K562 (cell line): ENCODE measurements at regions not wholly inside any gene's neighbourhood (a gene's known extent, or its start where the extent isn't known, plus 50 kb on each side); places are given as distances from the start of the nearest gene placed in this dataset.

Experiments used
- ATAC-seq: fragments of 200-7000 bp; cut with Tn5 transposase; 3 replicates; pipeline ENCODE4 v1.9.1; 2020; ENCODE audit warnings: moderate library complexity
- BruUV-seq: library from RNA; stranded (reverse); fragments of 400-500 nt; replicated peaks from 2 replicates; lab custom pipeline; 2021; lab: Mats Ljungman, UMichigan
- CTCF ChIA-PET: fragments of 300-600 bp; formaldehyde crosslinking; extraction: SDS; loops from one replicate; lab custom pipeline; 2021; ENCODE audit warnings: low intra/inter-chr PET ratio; lab: Yijun Ruan, JAX
- POLR2A ChIA-PET: fragments of 300-600, 350-650 bp; sonication (Branson Sonifier 250); formaldehyde crosslinking; extraction: SDS; loops from one replicate; lab custom pipeline; 2021; ENCODE audit warnings: antibody characterized with exemption, inconsistent platforms; lab: Yijun Ruan, JAX
- DNase-seq, 4 experiments: peaks; one replicate each; pipeline versions ENCODE4 v3.0.0 to v3.0.0-alpha.2; 2011 to 2018; ENCODE audit warnings: low spot score in 3 of 4, mixed read lengths in 3 of 4; ENCODE audit errors: extremely low read depth in 1 of 4
- FAIRE-seq: peaks from 2 replicates; lab custom pipeline; 2011; peaks lifted over from hg19 to GRCh38; lab: Jason Lieb, UNC
- H2AFZ ChIP-seq: 2 replicates; pipeline ENCODE4 v1.6.0; 2011; ENCODE audit warnings: low read depth, low read length, control low read depth, inconsistent platforms
- H3K27ac ChIP-seq: fragments of 200-600 bp; 3 replicates; pipeline ENCODE4 v1.8.0; 2011; ENCODE audit warnings: low read depth, mild to moderate bottlenecking, control low read depth, inconsistent platforms, low read length, moderate library complexity, mixed read lengths; ENCODE audit errors: extremely low read depth
- H3K27me3 ChIP-seq, 2 experiments: fragments of 300-600 bp in 1 of 2; 2 replicates in 1 of 2; 3 replicates in 1 of 2; pipeline versions ENCODE4 v1.6.0 to v1.8.0; 2011; ENCODE audit warnings: inconsistent platforms in 2 of 2, low read length in 2 of 2, mild to moderate bottlenecking in 1 of 2, mixed read lengths in 1 of 2, moderate library complexity in 1 of 2; ENCODE audit not compliant: control insufficient read depth in 2 of 2, insufficient read depth in 2 of 2
- H3K36me3 ChIP-seq: fragments of 300-600 bp; 3 replicates; pipeline ENCODE4 v1.8.0; 2011; ENCODE audit warnings: mild to moderate bottlenecking, low read length, inconsistent platforms; ENCODE audit not compliant: control insufficient read depth, insufficient read depth
- H3K4me1 ChIP-seq, 2 experiments: fragments of 200-600 bp in 1 of 2; replicated peaks in 1 of 2; 2 replicates in 1 of 2; 3 replicates in 1 of 2; pipeline versions ENCODE4 v1.5.1 to v1.8.0; 2011; ENCODE audit warnings: inconsistent platforms in 2 of 2, low read length in 2 of 2, mild to moderate bottlenecking in 1 of 2, mixed read lengths in 1 of 2, moderate library complexity in 1 of 2; ENCODE audit not compliant: control insufficient read depth in 2 of 2, insufficient read depth in 2 of 2
- H3K4me2 ChIP-seq: 2 replicates; pipeline ENCODE4 v1.6.1; 2011; ENCODE audit warnings: low read length, control low read depth, inconsistent platforms, mixed read lengths; ENCODE audit not compliant: insufficient read depth
- H3K4me3 ChIP-seq: fragments of 200-600 bp; sonication (generic), shearing (Covaris generic); 2 replicates; pipeline ENCODE4 v1.5.1; 2016; ENCODE audit warnings: control low read depth, inconsistent platforms
- H3K79me2 ChIP-seq: fragments of 200-600 bp; 3 replicates; pipeline ENCODE4 v1.8.0; 2011; ENCODE audit warnings: low read length, inconsistent platforms; ENCODE audit not compliant: control insufficient read depth, insufficient read depth
- H3K9ac ChIP-seq, 2 experiments: 2 replicates each; pipeline versions ENCODE4 v1.6.0 to v1.6.1; 2011; ENCODE audit warnings: low read depth in 2 of 2, low read length in 2 of 2, control low read depth in 1 of 2, inconsistent platforms in 1 of 2, mild to moderate bottlenecking in 1 of 2, mixed read lengths in 1 of 2; ENCODE audit not compliant: insufficient read depth in 1 of 2
- H3K9me1 ChIP-seq: one replicate; pipeline ENCODE4 v1.6.0; 2011; ENCODE audit warnings: inconsistent platforms, mild to moderate bottlenecking, low read length, moderate library complexity; ENCODE audit not compliant: control insufficient read depth, insufficient read depth
- H3K9me3 ChIP-seq: replicated peaks from 2 replicates; pipeline ENCODE4 v1.5.1; 2011; ENCODE audit warnings: low read depth, low read length, inconsistent platforms; ENCODE audit not compliant: control insufficient read depth, insufficient read depth
- H4K20me1 ChIP-seq: replicated peaks from 2 replicates; pipeline ENCODE4 v1.6.1; 2011; ENCODE audit warnings: low read length, inconsistent platforms, mixed read lengths; ENCODE audit not compliant: control insufficient read depth, insufficient read depth
- KLF13 ChIP-seq: fragments of 450-650 bp; IDR thresholded peaks from 2 replicates; pipeline ENCODE4 v1.6.1; 2016; ENCODE audit warnings: missing genetic modification characterization, low read depth, mild to moderate bottlenecking, missing compliant biosample characterization, moderate library complexity, borderline replicate concordance
- LARP7 ChIP-seq: fragments of 450-650 bp; IDR thresholded peaks from 2 replicates; pipeline ENCODE4 v1.6.1; 2016
- MAFF ChIP-seq: IDR thresholded peaks from 2 replicates; pipeline ENCODE4 v1.6.1; 2012; ENCODE audit warnings: low read length, improper control_type of control experiment
- MEF2D ChIP-seq: conservative IDR thresholded peaks from 2 replicates; pipeline ENCODE4 v1.6.1; 2016; ENCODE audit warnings: low read depth, missing genetic modification characterization, missing compliant biosample characterization
- NFATC3 ChIP-seq: fragments of 450-650 bp; IDR thresholded peaks from 2 replicates; pipeline ENCODE4 v1.6.1; 2017; ENCODE audit warnings: mild to moderate bottlenecking
- RBM15 ChIP-seq: fragments of 200-400 bp; formaldehyde crosslinking; IDR thresholded peaks from 2 replicates; pipeline ENCODE4 v1.6.1; 2018; ENCODE audit warnings: mild to moderate bottlenecking, low read length, moderate library complexity; ENCODE audit not compliant: insufficient read depth
- RNF2 ChIP-seq: sonication (generic); IDR thresholded peaks from 2 replicates; pipeline ENCODE4 v1.6.1; 2016
- SETDB1 ChIP-seq: IDR thresholded peaks from one replicate; pipeline ENCODE4 v1.6.1; 2012; ENCODE audit warnings: low read length, control low read depth, inconsistent platforms
- ZBTB17 ChIP-seq: fragments of 450-650 bp; formaldehyde crosslinking; IDR thresholded peaks from 2 replicates; pipeline ENCODE4 v1.4.0; 2020; ENCODE audit warnings: mild to moderate bottlenecking
- ZNF232 ChIP-seq: sonication (generic); formaldehyde crosslinking; IDR thresholded peaks from 2 replicates; pipeline ENCODE4 v1.8.0; 2022; ENCODE audit warnings: mild to moderate bottlenecking, missing genetic modification reagents
- WGBS: fragments of 100-300 bp; shearing (Covaris generic); methylation state at CpG from one replicate; pipeline ENCODE4 v1.1.6; 2016; ENCODE audit warnings: low coverage, mixed read lengths; ENCODE audit not compliant: insufficient coverage; ENCODE audit errors: missing lambda C conversion rate; 5-methylcytosine and 5-hydroxymethylcytosine counted together
- in situ Hi-C: fragments of 300-500 bp; cut with MboI; formaldehyde crosslinking; loops from 4 replicates; pipeline ENCODE4 v1.15.0; 2018; ENCODE audit warnings: inconsistent platforms, mixed read lengths
- intact Hi-C: fragments of 100-400 bp; cut with micrococcal nuclease; formaldehyde crosslinking; loops from 2 replicates; pipeline ENCODE4 v1.14.2; 2022
- TF ChIP-seq, protein P1 (sequence below): fragments of 250-450 bp; sonication (Bioruptor Pico); IDR thresholded peaks from 2 replicates; pipeline ENCODE4 v1.9.0; 2021; ENCODE audit warnings: mild to moderate bottlenecking, inconsistent platforms
- TF ChIP-seq, protein P2 (sequence below): fragments of 250-450 bp; sonication (Bioruptor Pico); IDR thresholded peaks from 2 replicates; pipeline ENCODE4 v1.6.1; 2021; ENCODE audit warnings: mild to moderate bottlenecking
- TF ChIP-seq, protein P3 (sequence below): fragments of 250-450 bp; sonication (Bioruptor Pico); IDR thresholded peaks from 2 replicates; pipeline ENCODE4 v1.8.0; 2021; ENCODE audit warnings: mild to moderate bottlenecking, moderate library complexity

DNA sequence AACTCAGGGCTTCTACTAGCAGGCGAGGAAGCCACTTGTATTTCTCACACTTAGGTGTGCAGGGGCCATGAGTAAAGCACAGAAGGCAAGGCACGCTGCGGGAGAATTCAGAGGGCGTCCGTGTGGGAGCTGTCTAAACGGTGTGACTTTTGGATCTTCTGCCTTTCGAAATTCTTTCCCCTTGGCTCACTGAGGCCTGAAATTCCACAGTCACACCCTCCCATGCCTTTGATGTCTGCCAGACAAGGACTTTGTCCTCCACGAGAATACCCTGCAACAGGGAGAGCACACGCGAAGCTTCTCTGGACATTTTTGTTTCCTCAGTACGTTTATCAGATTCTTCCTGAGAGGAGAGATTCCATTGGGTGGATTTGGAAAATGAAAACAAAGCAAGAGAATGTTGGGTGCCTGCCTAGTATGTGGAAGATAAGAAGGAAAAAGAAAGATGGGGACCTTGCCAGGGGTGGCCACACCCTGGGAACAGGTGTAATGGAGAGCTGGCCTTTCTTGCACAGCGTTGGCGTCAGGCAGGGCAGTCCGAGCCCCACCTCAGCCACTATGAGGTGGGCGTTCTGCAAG, 235.7 kb downstream of the MYLK4 start:
- POLR2A ChIA-PET: interaction anchor here (0.6 kb wide), 1 partner anchor 125 kb away, joined by 3 read pairs; no protein-coding TSS in a partner anchor
- Histone ChIP-seq H3K27ac (no peak overlapping the region), H4K20me1 (0 out of 2 replicates have a peak, but pooled peaks cover 2% of the 10 kb centered on the region), H3K9ac (no peak overlapping the region), H2AFZ (no peak overlapping the region), H3K9me3 (0 out of 2 replicates have a peak, but pooled peaks cover 3% of the 10 kb centered on the region), H3K4me2 (no peak overlapping the region), H3K4me1 (no peaks in the 10 kb centered on the region), H3K4me3 (no peak overlapping the region), H3K27me3 (peaks cover 28 to 33% of the 10 kb centered on the region in 2 experiments), H3K9me1 (no peaks in the 10 kb centered on the region), H3K79me2 (no peaks in the 10 kb centered on the region), H3K36me3 (no peaks in the 10 kb centered on the region)
- FAIRE-seq (no peak), DNase-seq (no peak), ATAC-seq (no peak)
- intact Hi-C loops (no loop called here), in situ Hi-C loops (no loop called here)
- TF ChIP-seq LARP7: no peak
- no peak for TF ChIP-seq RBM15
- no peak for TF ChIP-seq ZNF232 (CRISPR knock-in tag)
- no peak for TF ChIP-seq MAFF
- WGBS: 2% methylated on average over 15 of the region's 15 CpGs
- CTCF ChIA-PET: no interaction called here
- no TSS peak for BruUV-seq

DNA sequence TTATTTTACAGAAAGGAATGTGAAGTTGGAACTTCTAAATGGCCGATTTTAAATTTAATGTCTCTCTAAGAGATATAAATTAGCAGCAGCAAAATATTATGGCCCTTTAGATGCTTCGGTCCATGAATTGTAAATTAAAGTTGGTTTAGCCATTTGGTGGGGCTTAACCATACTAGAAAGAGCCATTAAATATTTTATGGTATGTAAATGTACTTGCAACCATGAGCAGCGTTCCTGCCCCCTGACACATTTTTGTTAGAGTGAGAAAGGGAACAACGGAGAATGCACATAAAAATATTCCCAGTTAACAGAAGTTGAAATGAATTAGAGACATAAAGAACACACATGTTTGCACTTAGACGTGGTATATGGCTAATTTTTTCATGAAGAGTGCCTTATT, 237.9 kb downstream of the MYLK4 start:
- Histone ChIP-seq H3K9me1 (no peaks in the 10 kb centered on the region), H3K4me2 (no peak overlapping the region), H4K20me1 (0 out of 2 replicates have a peak, but pooled peaks cover 2% of the 10 kb centered on the region), H3K9me3 (no peaks in the 10 kb centered on the region), H3K4me1 (no peaks in the 10 kb centered on the region), H3K4me3 (no peak overlapping the region), H3K27ac (no peak overlapping the region), H3K36me3 (no peaks in the 10 kb centered on the region), H3K79me2 (no peaks in the 10 kb centered on the region), H3K9ac (no peak overlapping the region), H2AFZ (no peak overlapping the region), H3K27me3 (peaks cover 40 to 43% of the 10 kb centered on the region in 2 experiments)
- ChIA-PET POLR2A (no interaction called here), CTCF (no interaction called here)
- intact Hi-C loops (no loop called here), in situ Hi-C loops (no loop called here)
- BruUV-seq: no TSS peak
- under 1% methylated on average over 5 of the region's 5 CpGs for WGBS
- DNase-seq (no peak), FAIRE-seq (no peak), ATAC-seq (no peak)
- TF ChIP-seq, protein P1, sequence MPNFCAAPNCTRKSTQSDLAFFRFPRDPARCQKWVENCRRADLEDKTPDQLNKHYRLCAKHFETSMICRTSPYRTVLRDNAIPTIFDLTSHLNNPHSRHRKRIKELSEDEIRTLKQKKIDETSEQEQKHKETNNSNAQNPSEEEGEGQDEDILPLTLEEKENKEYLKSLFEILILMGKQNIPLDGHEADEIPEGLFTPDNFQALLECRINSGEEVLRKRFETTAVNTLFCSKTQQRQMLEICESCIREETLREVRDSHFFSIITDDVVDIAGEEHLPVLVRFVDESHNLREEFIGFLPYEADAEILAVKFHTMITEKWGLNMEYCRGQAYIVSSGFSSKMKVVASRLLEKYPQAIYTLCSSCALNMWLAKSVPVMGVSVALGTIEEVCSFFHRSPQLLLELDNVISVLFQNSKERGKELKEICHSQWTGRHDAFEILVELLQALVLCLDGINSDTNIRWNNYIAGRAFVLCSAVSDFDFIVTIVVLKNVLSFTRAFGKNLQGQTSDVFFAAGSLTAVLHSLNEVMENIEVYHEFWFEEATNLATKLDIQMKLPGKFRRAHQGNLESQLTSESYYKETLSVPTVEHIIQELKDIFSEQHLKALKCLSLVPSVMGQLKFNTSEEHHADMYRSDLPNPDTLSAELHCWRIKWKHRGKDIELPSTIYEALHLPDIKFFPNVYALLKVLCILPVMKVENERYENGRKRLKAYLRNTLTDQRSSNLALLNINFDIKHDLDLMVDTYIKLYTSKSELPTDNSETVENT: no peak
- no peak for TF ChIP-seq MEF2D (tag)
- TF ChIP-seq NFATC3: no peak
- TF ChIP-seq SETDB1: no peak
- no peak for TF ChIP-seq ZBTB17 (CRISPR knock-in tag)
- TF ChIP-seq, protein P2, sequence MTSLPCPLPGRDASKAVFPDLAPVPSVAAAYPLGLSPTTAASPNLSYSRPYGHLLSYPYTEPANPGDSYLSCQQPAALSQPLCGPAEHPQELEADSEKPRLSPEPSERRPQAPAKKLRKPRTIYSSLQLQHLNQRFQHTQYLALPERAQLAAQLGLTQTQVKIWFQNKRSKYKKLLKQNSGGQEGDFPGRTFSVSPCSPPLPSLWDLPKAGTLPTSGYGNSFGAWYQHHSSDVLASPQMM (CRISPR knock-in tag): no peak
- TF ChIP-seq, protein P3, sequence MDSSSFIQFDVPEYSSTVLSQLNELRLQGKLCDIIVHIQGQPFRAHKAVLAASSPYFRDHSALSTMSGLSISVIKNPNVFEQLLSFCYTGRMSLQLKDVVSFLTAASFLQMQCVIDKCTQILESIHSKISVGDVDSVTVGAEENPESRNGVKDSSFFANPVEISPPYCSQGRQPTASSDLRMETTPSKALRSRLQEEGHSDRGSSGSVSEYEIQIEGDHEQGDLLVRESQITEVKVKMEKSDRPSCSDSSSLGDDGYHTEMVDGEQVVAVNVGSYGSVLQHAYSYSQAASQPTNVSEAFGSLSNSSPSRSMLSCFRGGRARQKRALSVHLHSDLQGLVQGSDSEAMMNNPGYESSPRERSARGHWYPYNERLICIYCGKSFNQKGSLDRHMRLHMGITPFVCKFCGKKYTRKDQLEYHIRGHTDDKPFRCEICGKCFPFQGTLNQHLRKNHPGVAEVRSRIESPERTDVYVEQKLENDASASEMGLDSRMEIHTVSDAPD (CRISPR knock-in tag): no peak
- TF ChIP-seq KLF13 (tag): no peak
- no peak for TF ChIP-seq RNF2
